C4-2B (cell line): ENCODE measurements at regions not wholly inside any gene's neighbourhood (a gene's known extent, or its start where the extent isn't known, plus 50 kb on each side); places are given as distances from the start of the nearest gene placed in this dataset.

Source experiments
- H3K27ac ChIP-seq: fragments of 450-650 bp; 2 replicates; pipeline ENCODE4 v1.5.1; 2017
- ZFX ChIP-seq: fragments of 450-650 bp; IDR thresholded peaks from 2 replicates; pipeline ENCODE4 v1.6.1; 2017
- TF ChIP-seq, protein P1 (sequence below): fragments of 450-650 bp; conservative IDR thresholded peaks from 2 replicates; pipeline ENCODE4 v1.5.1; 2017; ENCODE audit warnings: mild to moderate bottlenecking

DNA sequence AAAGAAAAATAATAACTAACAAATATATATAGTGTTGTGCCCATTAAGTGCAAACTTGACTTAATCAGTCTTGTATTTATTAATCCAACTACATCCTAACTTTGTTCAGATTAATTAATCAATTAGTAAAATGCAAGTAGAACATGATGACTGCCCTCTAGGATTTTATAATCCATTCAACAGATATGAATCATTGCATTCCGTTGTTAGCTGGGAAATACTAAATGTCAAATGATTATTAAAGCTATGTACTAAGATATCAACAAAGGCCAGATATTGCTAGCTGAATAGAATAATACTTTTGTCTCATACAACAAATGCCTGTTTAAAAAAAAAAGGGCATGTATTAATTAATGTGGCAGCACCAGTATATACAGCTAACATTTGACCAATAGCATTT lies 1366.3 kb downstream of the STIM2 start:
- TF ChIP-seq, protein P1, sequence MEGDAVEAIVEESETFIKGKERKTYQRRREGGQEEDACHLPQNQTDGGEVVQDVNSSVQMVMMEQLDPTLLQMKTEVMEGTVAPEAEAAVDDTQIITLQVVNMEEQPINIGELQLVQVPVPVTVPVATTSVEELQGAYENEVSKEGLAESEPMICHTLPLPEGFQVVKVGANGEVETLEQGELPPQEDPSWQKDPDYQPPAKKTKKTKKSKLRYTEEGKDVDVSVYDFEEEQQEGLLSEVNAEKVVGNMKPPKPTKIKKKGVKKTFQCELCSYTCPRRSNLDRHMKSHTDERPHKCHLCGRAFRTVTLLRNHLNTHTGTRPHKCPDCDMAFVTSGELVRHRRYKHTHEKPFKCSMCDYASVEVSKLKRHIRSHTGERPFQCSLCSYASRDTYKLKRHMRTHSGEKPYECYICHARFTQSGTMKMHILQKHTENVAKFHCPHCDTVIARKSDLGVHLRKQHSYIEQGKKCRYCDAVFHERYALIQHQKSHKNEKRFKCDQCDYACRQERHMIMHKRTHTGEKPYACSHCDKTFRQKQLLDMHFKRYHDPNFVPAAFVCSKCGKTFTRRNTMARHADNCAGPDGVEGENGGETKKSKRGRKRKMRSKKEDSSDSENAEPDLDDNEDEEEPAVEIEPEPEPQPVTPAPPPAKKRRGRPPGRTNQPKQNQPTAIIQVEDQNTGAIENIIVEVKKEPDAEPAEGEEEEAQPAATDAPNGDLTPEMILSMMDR: no peak
- no peak for TF ChIP-seq ZFX

DNA sequence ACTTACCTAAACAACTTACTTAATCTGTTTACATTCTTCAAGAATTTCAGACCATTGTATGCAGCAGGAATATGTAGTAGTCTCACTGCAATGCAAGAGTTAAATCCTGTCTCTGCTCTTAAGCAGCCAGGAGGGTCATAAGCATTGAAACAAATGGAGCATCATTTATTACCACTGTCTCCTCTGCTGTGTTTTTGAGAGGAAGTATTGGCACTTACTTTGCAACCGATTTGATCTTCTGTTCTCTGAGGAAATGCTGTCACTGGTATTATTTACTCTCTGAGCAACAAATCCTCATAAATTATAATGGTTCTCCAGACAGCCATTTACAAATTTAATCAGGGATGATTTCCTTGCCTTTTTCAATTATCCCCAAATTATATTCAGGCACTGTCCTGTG lies 1367.1 kb downstream of the STIM2 start:
- H3K27ac ChIP-seq: no peak overlapping the region
- no peak for TF ChIP-seq ZFX
- TF ChIP-seq, protein P1: no peak

More for the DNA sequence above, 1366.3 kb downstream of the STIM2 start:
- no peak overlapping the region for H3K27ac ChIP-seq

GRCh38 chr4:28228561-28229491 lies 1368.2 kb downstream of the STIM2 start:
- H3K27ac ChIP-seq: no peak overlapping the region
- no peak for TF ChIP-seq ZFX
- TF ChIP-seq, protein P1: no peak

DNA sequence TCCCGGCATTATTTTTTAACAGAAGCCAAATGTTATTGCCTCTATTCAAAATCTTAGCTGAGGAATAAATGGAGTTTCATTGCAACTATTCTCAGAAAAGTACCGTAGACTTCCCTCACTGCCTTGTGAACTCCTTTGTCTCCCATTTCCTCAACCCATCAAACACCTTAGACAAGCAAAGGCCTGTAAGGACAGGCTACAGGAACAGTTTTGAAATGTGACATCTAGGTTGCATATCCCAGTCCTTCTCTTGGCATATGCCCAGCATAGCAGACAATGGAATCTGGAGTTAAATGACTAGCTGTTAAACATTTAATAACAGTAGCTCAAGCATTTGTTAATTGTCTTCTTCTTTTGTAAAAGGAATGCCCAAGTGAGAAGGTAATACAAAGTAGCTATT lies 1371.7 kb downstream of the STIM2 start:
- H3K27ac ChIP-seq: no peak overlapping the region
- TF ChIP-seq, protein P1: no peak
- no peak for TF ChIP-seq ZFX

- TF ChIP-seq, protein P1: no peak
- TF ChIP-seq ZFX: no peak
Observed at GRCh38 chr4:28232951-28233350, 1372.3 kb downstream of the STIM2 start.

DNA sequence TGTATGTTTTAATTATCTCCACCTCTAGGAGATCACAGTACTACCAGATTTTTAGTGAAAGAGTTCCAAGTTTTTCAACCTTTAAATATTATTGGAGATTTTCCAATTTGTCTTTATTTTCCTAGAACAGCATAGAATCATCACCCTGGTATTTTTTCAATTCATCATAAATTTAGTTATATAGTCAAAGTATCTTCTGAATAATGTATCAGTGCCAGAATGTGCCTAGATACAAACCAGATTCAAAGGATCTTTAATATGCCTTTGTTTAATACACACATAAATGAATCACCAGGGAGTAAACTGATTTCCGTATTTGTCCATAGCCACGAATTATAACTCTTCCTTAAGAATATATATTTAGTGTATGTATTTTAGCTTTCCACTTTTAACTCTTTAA lies 1373.1 kb downstream of the STIM2 start:
- H3K27ac ChIP-seq: no peak overlapping the region
- TF ChIP-seq ZFX: no peak
- TF ChIP-seq, protein P1: no peak

More at GRCh38 chr4:28232951-28233350, 1372.3 kb downstream of the STIM2 start:
- no peak overlapping the region for H3K27ac ChIP-seq

GRCh38 chr4:28238876-28239275 lies 1378.2 kb downstream of the STIM2 start:
- H3K27ac ChIP-seq: no peak overlapping the region

More at GRCh38 chr4:28238876-28239275, 1378.2 kb downstream of the STIM2 start:
- TF ChIP-seq, protein P1: no peak
- no peak for TF ChIP-seq ZFX
